DOHH2 (cell line): ENCODE measurements at regions not wholly inside any gene's neighbourhood (a gene's known extent, or its start where the extent isn't known, plus 50 kb on each side); places are given as distances from the start of the nearest gene placed in this dataset.

Experiments
- CTCF ChIP-seq: fragments of 200-600 bp; sonication (generic); IDR thresholded peaks from one replicate; pipeline ENCODE4 v1.5.1; 2014; ENCODE audit warnings: antibody characterized with exemption, mild to moderate bottlenecking, low read depth, low read length; ENCODE audit not compliant: poor library complexity, severe bottlenecking
- EZH2phosphoT487 ChIP-seq: fragments of 200-600 bp; sonication (generic); IDR thresholded peaks from 2 replicates; pipeline ENCODE4 v1.6.1; 2017; ENCODE audit warnings: borderline replicate concordance, mild to moderate bottlenecking, antibody characterized with exemption, low read length, moderate library complexity, mixed read lengths

- no peak for TF ChIP-seq CTCF
- TF ChIP-seq EZH2phosphoT487: no peak
Measured at GRCh38 chr1:239829535-239829934, 262.1 kb upstream of the FMN2 start.
